GM19324 (cell line): ENCODE measurements at regions not wholly inside any gene's neighbourhood (a gene's known extent, or its start where the extent isn't known, plus 50 kb on each side); places are given as distances from the start of the nearest gene placed in this dataset.

Experiments
- ATAC-seq: cut with Tn5 transposase; IDR thresholded peaks from one replicate; pipeline ENCODE4 v1.9.1; 2021; ENCODE audit warnings: mild to moderate bottlenecking, moderate library complexity; ENCODE audit not compliant: unreplicated experiment, low FRiP score

- ATAC-seq, result no peak
These were observed 65.2 kb upstream of the UBE2E1 start for GRCh38 chr3:23740517-23740965.

GRCh38 chr3:23741036-23741706 is 64.6 kb upstream of the UBE2E1 start:
- ATAC-seq, result no peak

GRCh38 chr3:23743141-23743784 is 62.5 kb upstream of the UBE2E1 start:
- ATAC-seq, result no peak

- ATAC-seq, result no peak
These were observed 59.3 kb upstream of the UBE2E1 start for GRCh38 chr3:23746441-23746840.

- no peak for ATAC-seq
These were observed 57.9 kb upstream of the UBE2E1 start for GRCh38 chr3:23747841-23748240.

- no peak for ATAC-seq
These were observed 57.2 kb upstream of the UBE2E1 start for GRCh38 chr3:23748398-23749110.

- ATAC-seq, result no peak
These were observed 56.1 kb upstream of the UBE2E1 start for GRCh38 chr3:23749609-23750008.

- no peak for ATAC-seq
These were observed 55.1 kb upstream of the UBE2E1 start for GRCh38 chr3:23750573-23751210.

- no peak for ATAC-seq
These were observed 54.5 kb upstream of the UBE2E1 start for GRCh38 chr3:23751212-23751723.

GRCh38 chr3:23752126-23752525 is 53.6 kb upstream of the UBE2E1 start:
- ATAC-seq, result no peak

GRCh38 chr3:23754215-23754614 is 51.5 kb upstream of the UBE2E1 start:
- no peak for ATAC-seq
